ENCODE measurements at regions not wholly inside any gene's neighbourhood (a gene's known extent, or its start where the extent isn't known, plus 50 kb on each side); places are given as distances from the start of the nearest gene placed in this dataset.
A peak's percentile ranks its signal among the peaks of the same experiment; 100 is the strongest.
"Not testable (repeated sequence)": the region's sequence is repeated elsewhere in the genome, so short reads cannot be mapped to it uniquely, and the experiment has no call there.

- not testable (repeated sequence) for H3K27ac ChIP-seq (ENCODE audit: low read depth, low read length); DNase-seq (ENCODE audit: low read depth in 4 of 6, low spot score in 6 of 6); H3K36me3 ChIP-seq (ENCODE audit: control insufficient read depth, insufficient read depth, low read length); H3K27me3 ChIP-seq (ENCODE audit: control insufficient read depth, insufficient read depth, low read length); H3K4me1 ChIP-seq (ENCODE audit: control insufficient read depth, insufficient read depth, low read length); H3K4me3 ChIP-seq (ENCODE audit: low read depth, low read length); H3K9me3 ChIP-seq (ENCODE audit: control insufficient read depth, insufficient read depth, low read length)
- WGBS (ENCODE audit: insufficient coverage) = no CpG with 5 or more reads among the region's 1 CpG
Observed at GRCh38 chr3:178141305-178141684, 394.9 kb upstream of the KCNMB2 start.

- DNase-seq (ENCODE audit: low read depth in 4 of 6, low spot score in 6 of 6) = peak in 3 of 6 donors; percentile 15 to 49 (median 16)
- no peak overlapping the region for H3K4me3 ChIP-seq (ENCODE audit: low read depth, low read length)
Observed at GRCh38 chr3:178146406-178146831, 389.8 kb upstream of the KCNMB2 start.

GRCh38 chr3:178147001-178147400 is 389.2 kb upstream of the KCNMB2 start:
- Histone ChIP-seq H3K4me3 (ENCODE audit: low read depth, low read length) (no peak overlapping the region), H3K36me3 (ENCODE audit: control insufficient read depth, insufficient read depth, low read length) (no peaks in the 10 kb centered on the region), H3K9me3 (ENCODE audit: control insufficient read depth, insufficient read depth, low read length) (no peaks in the 10 kb centered on the region), H3K27me3 (ENCODE audit: control insufficient read depth, insufficient read depth, low read length) (no peaks in the 10 kb centered on the region), H3K4me1 (ENCODE audit: control insufficient read depth, insufficient read depth, low read length) (no peaks in the 10 kb centered on the region), H3K27ac (ENCODE audit: low read depth, low read length) (no peak overlapping the region)
- no peak for DNase-seq (ENCODE audit: low read depth in 4 of 6, low spot score in 6 of 6)

More at GRCh38 chr3:178146406-178146831, 389.8 kb upstream of the KCNMB2 start:
- no peaks in the 10 kb centered on the region for H3K9me3 ChIP-seq (ENCODE audit: control insufficient read depth, insufficient read depth, low read length)
- H3K4me1 ChIP-seq (ENCODE audit: control insufficient read depth, insufficient read depth, low read length) = no peaks in the 10 kb centered on the region
- no peaks in the 10 kb centered on the region for H3K36me3 ChIP-seq (ENCODE audit: control insufficient read depth, insufficient read depth, low read length)
- no peaks in the 10 kb centered on the region for H3K27me3 ChIP-seq (ENCODE audit: control insufficient read depth, insufficient read depth, low read length)
- H3K27ac ChIP-seq (ENCODE audit: low read depth, low read length) = peak overlapping the region; percentile 36

- 79% methylated on average over 4 of the region's 8 CpGs for WGBS (ENCODE audit: insufficient coverage)
- no peaks in the 10 kb centered on the region for H3K27me3 ChIP-seq (ENCODE audit: control insufficient read depth, insufficient read depth, low read length)
- H3K4me3 ChIP-seq (ENCODE audit: low read depth, low read length) = no peak overlapping the region
- no peaks in the 10 kb centered on the region for H3K36me3 ChIP-seq (ENCODE audit: control insufficient read depth, insufficient read depth, low read length)
- H3K27ac ChIP-seq (ENCODE audit: low read depth, low read length) = no peak overlapping the region
- H3K9me3 ChIP-seq (ENCODE audit: control insufficient read depth, insufficient read depth, low read length) = no peaks in the 10 kb centered on the region
- peak in 2 of 6 donors; percentile 63 to 86 for DNase-seq (ENCODE audit: low read depth in 4 of 6, low spot score in 6 of 6)
- H3K4me1 ChIP-seq (ENCODE audit: control insufficient read depth, insufficient read depth, low read length) = no peaks in the 10 kb centered on the region
Observed at GRCh38 chr3:178152031-178152806, 384.0 kb upstream of the KCNMB2 start.

- H3K9me3 ChIP-seq (ENCODE audit: control insufficient read depth, insufficient read depth, low read length) = no peaks in the 10 kb centered on the region
- H3K4me3 ChIP-seq (ENCODE audit: low read depth, low read length) = no peak overlapping the region
- no peaks in the 10 kb centered on the region for H3K27me3 ChIP-seq (ENCODE audit: control insufficient read depth, insufficient read depth, low read length)
- DNase-seq (ENCODE audit: low read depth in 4 of 6, low spot score in 6 of 6) = no peak
- no peak overlapping the region for H3K27ac ChIP-seq (ENCODE audit: low read depth, low read length)
- H3K4me1 ChIP-seq (ENCODE audit: control insufficient read depth, insufficient read depth, low read length) = no peaks in the 10 kb centered on the region
- H3K36me3 ChIP-seq (ENCODE audit: control insufficient read depth, insufficient read depth, low read length) = no peaks in the 10 kb centered on the region
Observed at GRCh38 chr3:178152988-178153387, 383.2 kb upstream of the KCNMB2 start.

GRCh38 chr3:178155521-178155920 is 380.7 kb upstream of the KCNMB2 start:
- H3K36me3 ChIP-seq (ENCODE audit: control insufficient read depth, insufficient read depth, low read length) = no peaks in the 10 kb centered on the region
- peak in 1 of 6 donors; percentile 45 for DNase-seq (ENCODE audit: low read depth in 4 of 6, low spot score in 6 of 6)
- H3K27me3 ChIP-seq (ENCODE audit: control insufficient read depth, insufficient read depth, low read length) = no peaks in the 10 kb centered on the region
- no peak overlapping the region for H3K27ac ChIP-seq (ENCODE audit: low read depth, low read length)
- H3K4me1 ChIP-seq (ENCODE audit: control insufficient read depth, insufficient read depth, low read length) = no peaks in the 10 kb centered on the region
- H3K9me3 ChIP-seq (ENCODE audit: control insufficient read depth, insufficient read depth, low read length) = no peaks in the 10 kb centered on the region
- no peak overlapping the region for H3K4me3 ChIP-seq (ENCODE audit: low read depth, low read length)
- no CpG with 5 or more reads among the region's 2 CpGs for WGBS (ENCODE audit: insufficient coverage)

GRCh38 chr3:178156301-178156700 is 379.9 kb upstream of the KCNMB2 start:
- no peak for DNase-seq (ENCODE audit: low read depth in 4 of 6, low spot score in 6 of 6)
- H3K9me3 ChIP-seq (ENCODE audit: control insufficient read depth, insufficient read depth, low read length) = no peaks in the 10 kb centered on the region
- no peaks in the 10 kb centered on the region for H3K4me1 ChIP-seq (ENCODE audit: control insufficient read depth, insufficient read depth, low read length)
- no peaks in the 10 kb centered on the region for H3K36me3 ChIP-seq (ENCODE audit: control insufficient read depth, insufficient read depth, low read length)
- H3K4me3 ChIP-seq (ENCODE audit: low read depth, low read length) = no peak overlapping the region
- no peaks in the 10 kb centered on the region for H3K27me3 ChIP-seq (ENCODE audit: control insufficient read depth, insufficient read depth, low read length)
- no peak overlapping the region for H3K27ac ChIP-seq (ENCODE audit: low read depth, low read length)
- 71% methylated on average over 1 of the region's 4 CpGs for WGBS (ENCODE audit: insufficient coverage)

- Histone ChIP-seq H3K9me3 (ENCODE audit: control insufficient read depth, insufficient read depth, low read length) (no peaks in the 10 kb centered on the region), H3K27me3 (ENCODE audit: control insufficient read depth, insufficient read depth, low read length) (no peaks in the 10 kb centered on the region), H3K36me3 (ENCODE audit: control insufficient read depth, insufficient read depth, low read length) (no peaks in the 10 kb centered on the region), H3K4me3 (ENCODE audit: low read depth, low read length) (no peak overlapping the region), H3K4me1 (ENCODE audit: control insufficient read depth, insufficient read depth, low read length) (no peaks in the 10 kb centered on the region), H3K27ac (ENCODE audit: low read depth, low read length) (no peak overlapping the region)
- DNase-seq (ENCODE audit: low read depth in 4 of 6, low spot score in 6 of 6) = no peak
- no CpG with 5 or more reads among the region's 2 CpGs for WGBS (ENCODE audit: insufficient coverage)
Observed at GRCh38 chr3:178159691-178160220, 376.5 kb upstream of the KCNMB2 start.

- Histone ChIP-seq H3K36me3 (ENCODE audit: control insufficient read depth, insufficient read depth, low read length) (no peaks in the 10 kb centered on the region), H3K9me3 (ENCODE audit: control insufficient read depth, insufficient read depth, low read length) (no peaks in the 10 kb centered on the region), H3K4me1 (ENCODE audit: control insufficient read depth, insufficient read depth, low read length) (no peaks in the 10 kb centered on the region), H3K4me3 (ENCODE audit: low read depth, low read length) (no peak overlapping the region), H3K27me3 (ENCODE audit: control insufficient read depth, insufficient read depth, low read length) (no peaks in the 10 kb centered on the region), H3K27ac (ENCODE audit: low read depth, low read length) (no peak overlapping the region)
- no peak for DNase-seq (ENCODE audit: low read depth in 4 of 6, low spot score in 6 of 6)
- no CpG with 5 or more reads among the region's 2 CpGs for WGBS (ENCODE audit: insufficient coverage)
Observed at GRCh38 chr3:178169421-178169820, 366.8 kb upstream of the KCNMB2 start.
